PC-3 (cell line): ENCODE measurements at regions not wholly inside any gene's neighbourhood (a gene's known extent, or its start where the extent isn't known, plus 50 kb on each side); places are given as distances from the start of the nearest gene placed in this dataset.

Experiments used
- ATAC-seq: fragments of 200-7000 bp; cut with Tn5 transposase; 2 replicates; pipeline ENCODE4 v1.9.1; 2020; ENCODE audit warnings: mild to moderate bottlenecking, moderate library complexity
- BruUV-seq: library from RNA; stranded (reverse); fragments of 400-500 nt; replicated peaks from 2 replicates; lab custom pipeline; 2021; lab: Mats Ljungman, UMichigan
- CTCF ChIA-PET: fragments of 300-600 bp; sonication (Branson Sonifier 250); formaldehyde crosslinking; loops from one replicate; lab custom pipeline; 2022; ENCODE audit warnings: antibody characterized with exemption; lab: Charles Lee
- POLR2A ChIA-PET: fragments of 300-600 bp; sonication (Branson Sonifier 250); formaldehyde crosslinking; loops from one replicate; lab custom pipeline; 2022; ENCODE audit warnings: antibody characterized with exemption; ENCODE audit not compliant: unreplicated experiment; lab: Charles Lee
- DNase-seq: peaks from one replicate; pipeline ENCODE4 v3.0.0-alpha.2; 2015
- H2AFZ ChIP-seq: fragments of 300-600 bp; sonication (generic); 2 replicates; pipeline ENCODE4 v1.6.0; 2016; ENCODE audit warnings: antibody characterized with exemption, low read length
- H3F3A ChIP-seq: fragments of 300-600 bp; sonication (generic); one replicate; pipeline ENCODE4 v1.6.0; 2017; ENCODE audit warnings: antibody characterized with exemption, low read length, control low read depth, mild to moderate bottlenecking; ENCODE audit not compliant: unreplicated experiment
- H3K27ac ChIP-seq: fragments of 300-600 bp; sonication (generic); 2 replicates; pipeline ENCODE4 v1.5.1; 2016; ENCODE audit warnings: mild to moderate bottlenecking, low read length
- H3K27me3 ChIP-seq: fragments of 300-600 bp; sonication (generic); 2 replicates; pipeline ENCODE4 v1.6.1; 2016; ENCODE audit warnings: low read length, mixed read lengths
- H3K36me3 ChIP-seq: fragments of 300-600 bp; sonication (generic); 2 replicates; pipeline ENCODE4 v1.6.1; 2016; ENCODE audit warnings: low read depth, mixed run types, low read length, mixed read lengths
- H3K4me1 ChIP-seq: fragments of 300-600 bp; sonication (generic); 2 replicates; pipeline ENCODE4 v1.5.1; 2016; ENCODE audit warnings: low read length; ENCODE audit not compliant: insufficient read depth
- H3K4me2 ChIP-seq: fragments of 300-600 bp; sonication (generic); 2 replicates; pipeline ENCODE4 v1.6.0; 2016; ENCODE audit warnings: low read length
- H3K4me3 ChIP-seq: fragments of 300-600 bp; sonication (generic); 2 replicates; pipeline ENCODE4 v1.5.1; 2016; ENCODE audit warnings: mild to moderate bottlenecking, low read length, mixed read lengths
- H3K79me2 ChIP-seq: fragments of 300-600 bp; sonication (generic); 2 replicates; pipeline ENCODE4 v1.6.1; 2017; ENCODE audit warnings: low read length, mixed read lengths
- H3K9ac ChIP-seq: fragments of 300-600 bp; sonication (generic); 2 replicates; pipeline ENCODE4 v1.6.0; 2016; ENCODE audit warnings: mild to moderate bottlenecking, low read length
- H3K9me2 ChIP-seq: fragments of 300-600 bp; sonication (generic); replicated peaks from 2 replicates; pipeline ENCODE4 v1.6.1; 2016; ENCODE audit warnings: mixed run types, low read length, mixed read lengths
- H3K9me3 ChIP-seq: fragments of 300-600 bp; sonication (generic); 2 replicates; pipeline ENCODE4 v1.6.1; 2016; ENCODE audit warnings: low read length, mixed read lengths
- H4K20me1 ChIP-seq: fragments of 300-600 bp; sonication (generic); 2 replicates; pipeline ENCODE4 v1.6.1; 2016; ENCODE audit warnings: low read length, mixed read lengths
- EZH2 ChIP-seq: fragments of 300-600 bp; sonication (generic); IDR thresholded peaks from one replicate; pipeline ENCODE4 v1.6.1; 2017; ENCODE audit warnings: antibody characterized with exemption, mild to moderate bottlenecking, low read length; ENCODE audit not compliant: unreplicated experiment
- EZH2phosphoT487 ChIP-seq: fragments of 300-600 bp; sonication (generic); IDR thresholded peaks from 2 replicates; pipeline ENCODE4 v1.6.1; 2018; ENCODE audit warnings: mild to moderate bottlenecking, antibody characterized with exemption, low read length, borderline replicate concordance
- intact Hi-C: fragments of 100-400 bp; cut with micrococcal nuclease; formaldehyde crosslinking; loops from 2 replicates; pipeline ENCODE4 v1.9.0; 2023
- TF ChIP-seq, protein P1 (sequence below): fragments of 300-600 bp; sonication (generic); conservative IDR thresholded peaks from 2 replicates; pipeline ENCODE4 v1.5.1; 2017; ENCODE audit warnings: antibody characterized with exemption, low read depth, mild to moderate bottlenecking, low read length

DNA sequence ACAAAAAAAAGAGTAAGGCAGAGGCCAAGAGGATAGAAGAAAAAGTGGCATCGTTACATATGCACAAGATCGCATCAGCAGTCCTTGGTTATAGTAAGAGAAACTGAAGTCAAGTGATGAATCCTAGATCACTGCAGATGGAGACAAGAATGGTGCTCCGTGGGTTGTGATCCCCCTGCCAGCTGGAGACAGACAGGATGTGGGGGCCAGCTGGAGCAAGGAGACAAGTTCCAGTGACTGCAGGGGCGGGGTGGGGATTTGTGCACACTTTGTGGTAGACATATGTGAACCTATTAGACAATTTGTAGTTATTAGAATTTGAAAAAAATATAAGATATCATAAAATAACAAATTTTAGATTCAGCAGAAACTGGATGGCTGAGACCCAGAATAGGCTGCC, 697.9 kb upstream of the ADAMTS16 start:
- H3K4me3 ChIP-seq: no peak overlapping the region
- no peaks in the 10 kb centered on the region for H3K27me3 ChIP-seq
- BruUV-seq: no TSS peak
- ChIA-PET POLR2A (no interaction called here), CTCF (no interaction called here)
- no peak overlapping the region for H3K9ac ChIP-seq
- no peaks in the 10 kb centered on the region for H3K79me2 ChIP-seq
- no peaks in the 10 kb centered on the region for H3K9me2 ChIP-seq
- TF ChIP-seq EZH2 (no peak), EZH2phosphoT487 (no peak)
- TF ChIP-seq, protein P1, sequence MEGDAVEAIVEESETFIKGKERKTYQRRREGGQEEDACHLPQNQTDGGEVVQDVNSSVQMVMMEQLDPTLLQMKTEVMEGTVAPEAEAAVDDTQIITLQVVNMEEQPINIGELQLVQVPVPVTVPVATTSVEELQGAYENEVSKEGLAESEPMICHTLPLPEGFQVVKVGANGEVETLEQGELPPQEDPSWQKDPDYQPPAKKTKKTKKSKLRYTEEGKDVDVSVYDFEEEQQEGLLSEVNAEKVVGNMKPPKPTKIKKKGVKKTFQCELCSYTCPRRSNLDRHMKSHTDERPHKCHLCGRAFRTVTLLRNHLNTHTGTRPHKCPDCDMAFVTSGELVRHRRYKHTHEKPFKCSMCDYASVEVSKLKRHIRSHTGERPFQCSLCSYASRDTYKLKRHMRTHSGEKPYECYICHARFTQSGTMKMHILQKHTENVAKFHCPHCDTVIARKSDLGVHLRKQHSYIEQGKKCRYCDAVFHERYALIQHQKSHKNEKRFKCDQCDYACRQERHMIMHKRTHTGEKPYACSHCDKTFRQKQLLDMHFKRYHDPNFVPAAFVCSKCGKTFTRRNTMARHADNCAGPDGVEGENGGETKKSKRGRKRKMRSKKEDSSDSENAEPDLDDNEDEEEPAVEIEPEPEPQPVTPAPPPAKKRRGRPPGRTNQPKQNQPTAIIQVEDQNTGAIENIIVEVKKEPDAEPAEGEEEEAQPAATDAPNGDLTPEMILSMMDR: no peak
- no peak overlapping the region for H3K27ac ChIP-seq
- no peaks in the 10 kb centered on the region for H3K36me3 ChIP-seq
- no peaks in the 10 kb centered on the region for H3F3A ChIP-seq
- ATAC-seq (no peak), DNase-seq (no peak)
- no peak overlapping the region for H2AFZ ChIP-seq
- no peaks in the 10 kb centered on the region for H3K4me1 ChIP-seq
- no peak overlapping the region for H3K4me2 ChIP-seq
- intact Hi-C loops: no loop called here
- H4K20me1 ChIP-seq: no peaks in the 10 kb centered on the region
- H3K9me3 ChIP-seq: peaks cover 33% of the 10 kb centered on the region

DNA sequence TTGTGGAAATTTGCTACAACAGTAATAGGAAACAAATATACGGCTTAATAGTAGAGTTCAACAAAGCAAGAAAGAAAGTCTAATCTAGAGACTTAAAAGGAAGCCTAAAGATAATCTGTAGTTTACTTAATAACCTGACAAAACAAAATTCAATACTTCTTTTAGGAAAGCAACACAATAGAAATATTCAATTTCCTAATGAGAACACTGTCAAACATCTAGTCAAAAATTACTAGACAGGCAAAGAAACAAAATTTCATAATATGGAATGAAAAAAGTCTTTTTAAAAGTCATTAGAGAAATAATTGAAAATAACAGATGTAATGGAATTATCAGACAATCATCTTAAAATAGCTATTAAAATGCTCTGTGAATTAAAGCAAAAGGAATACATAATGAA, 692.5 kb upstream of the ADAMTS16 start:
- Histone ChIP-seq H2AFZ (no peak overlapping the region), H3K27ac (no peak overlapping the region), H3K9me2 (no peaks in the 10 kb centered on the region), H3K9me3 (peaks cover 32% of the 10 kb centered on the region), H3K79me2 (no peaks in the 10 kb centered on the region), H3K4me1 (no peaks in the 10 kb centered on the region), H3K36me3 (no peaks in the 10 kb centered on the region), H3K27me3 (no peaks in the 10 kb centered on the region), H3K4me2 (no peak overlapping the region), H3F3A (no peaks in the 10 kb centered on the region), H3K4me3 (no peak overlapping the region), H3K9ac (no peak overlapping the region), H4K20me1 (no peaks in the 10 kb centered on the region)
- CTCF ChIA-PET: no interaction called here
- ATAC-seq: no peak
- intact Hi-C loops: no loop called here
- no TSS peak for BruUV-seq
- no peak for TF ChIP-seq EZH2phosphoT487
- no peak for TF ChIP-seq EZH2
- TF ChIP-seq, protein P1: no peak
- POLR2A ChIA-PET: no interaction called here
- no peak for DNase-seq

DNA sequence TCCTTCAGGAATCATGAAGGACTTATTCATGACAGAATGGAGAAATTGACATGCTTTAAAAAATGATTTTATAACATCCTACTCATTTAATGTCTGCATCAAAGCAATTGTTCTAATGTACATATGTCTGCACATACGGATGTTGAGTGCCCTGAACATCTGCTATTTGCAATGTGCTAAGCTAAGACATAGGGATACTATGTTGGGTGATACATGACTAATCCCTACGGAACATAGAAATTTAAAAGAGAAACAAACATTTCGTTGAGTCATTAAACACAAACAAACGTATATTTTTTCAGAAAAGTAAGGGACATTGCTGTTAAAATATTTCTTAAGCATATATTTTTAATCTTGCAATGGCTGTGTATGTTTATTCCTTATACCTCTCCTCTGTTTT, 686.5 kb upstream of the ADAMTS16 start:
- Histone ChIP-seq H3K4me1 (no peaks in the 10 kb centered on the region), H3K4me2 (no peak overlapping the region), H3K79me2 (no peaks in the 10 kb centered on the region), H3K36me3 (no peaks in the 10 kb centered on the region), H3K27ac (no peak overlapping the region), H3K4me3 (no peak overlapping the region), H3K9me2 (no peaks in the 10 kb centered on the region), H4K20me1 (no peaks in the 10 kb centered on the region), H3K9ac (no peak overlapping the region), H2AFZ (no peak overlapping the region), H3F3A (no peaks in the 10 kb centered on the region), H3K9me3 (peaks cover 46% of the 10 kb centered on the region), H3K27me3 (no peaks in the 10 kb centered on the region)
- TF ChIP-seq, protein P1: no peak
- TF ChIP-seq EZH2 (no peak), EZH2phosphoT487 (no peak)
- no TSS peak for BruUV-seq
- intact Hi-C loops: no loop called here
- ATAC-seq (no peak), DNase-seq (no peak)
- ChIA-PET POLR2A (no interaction called here), CTCF (no interaction called here)
